ENCODE measurements at regions not wholly inside any gene's neighbourhood (a gene's known extent, or its start where the extent isn't known, plus 50 kb on each side); places are given as distances from the start of the nearest gene placed in this dataset.

DNA sequence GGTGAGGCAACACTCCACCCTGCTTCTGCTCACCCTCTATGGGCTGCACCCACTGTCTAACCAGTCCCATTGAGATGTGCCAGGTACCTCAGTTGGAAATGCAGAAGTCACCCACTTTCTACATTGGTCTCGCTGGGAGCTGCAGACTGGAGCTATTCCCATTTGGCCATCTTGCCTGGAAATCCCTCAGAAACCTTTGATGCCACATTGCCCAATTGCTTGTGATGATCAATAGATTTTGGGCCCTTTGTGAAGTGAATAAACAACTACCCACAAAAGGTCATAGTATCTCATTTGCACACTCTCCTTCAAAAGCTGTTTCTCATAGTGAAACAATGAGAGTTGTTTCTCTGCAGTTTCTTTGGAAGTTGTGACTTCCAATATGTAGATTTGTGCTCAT lies 742.9 kb downstream of the INHBA start:
- ChIA-PET CTCF (no interaction called here), POLR2A (no interaction called here)
- no peak overlapping the region for H3K4me3 Mint-ChIP-seq
- H3K27me3 Mint-ChIP-seq, result no peaks in the 10 kb centered on the region
- no peaks in the 10 kb centered on the region for H3K9me3 Mint-ChIP-seq
- H3K4me1 Mint-ChIP-seq, result no peaks in the 10 kb centered on the region
- TF ChIP-seq, protein P1, sequence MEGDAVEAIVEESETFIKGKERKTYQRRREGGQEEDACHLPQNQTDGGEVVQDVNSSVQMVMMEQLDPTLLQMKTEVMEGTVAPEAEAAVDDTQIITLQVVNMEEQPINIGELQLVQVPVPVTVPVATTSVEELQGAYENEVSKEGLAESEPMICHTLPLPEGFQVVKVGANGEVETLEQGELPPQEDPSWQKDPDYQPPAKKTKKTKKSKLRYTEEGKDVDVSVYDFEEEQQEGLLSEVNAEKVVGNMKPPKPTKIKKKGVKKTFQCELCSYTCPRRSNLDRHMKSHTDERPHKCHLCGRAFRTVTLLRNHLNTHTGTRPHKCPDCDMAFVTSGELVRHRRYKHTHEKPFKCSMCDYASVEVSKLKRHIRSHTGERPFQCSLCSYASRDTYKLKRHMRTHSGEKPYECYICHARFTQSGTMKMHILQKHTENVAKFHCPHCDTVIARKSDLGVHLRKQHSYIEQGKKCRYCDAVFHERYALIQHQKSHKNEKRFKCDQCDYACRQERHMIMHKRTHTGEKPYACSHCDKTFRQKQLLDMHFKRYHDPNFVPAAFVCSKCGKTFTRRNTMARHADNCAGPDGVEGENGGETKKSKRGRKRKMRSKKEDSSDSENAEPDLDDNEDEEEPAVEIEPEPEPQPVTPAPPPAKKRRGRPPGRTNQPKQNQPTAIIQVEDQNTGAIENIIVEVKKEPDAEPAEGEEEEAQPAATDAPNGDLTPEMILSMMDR (IDR thresholded peaks at IDR 0.05), result no peak
- H3K36me3 Mint-ChIP-seq (ENCODE audit: low read depth), result no peaks in the 10 kb centered on the region
- no peak for ATAC-seq (ENCODE audit: low read depth)
- no peak overlapping the region for H3K27ac Mint-ChIP-seq
- intact Hi-C loops (cut with micrococcal nuclease), result no loop called here
- DNase-seq, result no peak

DNA sequence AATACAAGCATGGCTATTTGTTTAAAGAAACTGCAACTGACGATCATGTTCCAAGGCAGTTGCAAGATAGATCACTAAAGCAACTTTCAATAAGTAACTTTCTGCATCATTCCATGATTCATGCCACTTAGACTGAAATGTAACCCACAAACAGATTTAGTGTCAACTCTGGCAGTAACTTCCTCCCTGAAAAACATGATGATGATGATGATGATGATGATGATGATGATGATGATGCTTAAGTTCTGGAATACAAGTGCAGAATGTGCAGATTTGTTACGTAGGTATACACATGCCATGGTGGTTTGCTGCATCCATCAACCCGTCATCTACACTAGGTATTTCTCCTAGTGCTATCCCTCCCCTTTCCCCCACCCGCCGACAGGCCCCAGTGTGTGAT lies 754.7 kb downstream of the INHBA start:
- DNase-seq, result no peak
- no peak overlapping the region for H3K27ac Mint-ChIP-seq
- POLR2A ChIA-PET, result no interaction called here
- no peaks in the 10 kb centered on the region for H3K36me3 Mint-ChIP-seq (ENCODE audit: low read depth)
- peaks cover 5% of the 10 kb centered on the region for H3K27me3 Mint-ChIP-seq
- TF ChIP-seq, protein P1 (IDR thresholded peaks at IDR 0.05), result no peak
- H3K4me1 Mint-ChIP-seq, result no peaks in the 10 kb centered on the region
- no peak for ATAC-seq (ENCODE audit: low read depth)
- intact Hi-C loops (cut with micrococcal nuclease), result no loop called here
- CTCF ChIA-PET, result no interaction called here
- no peak overlapping the region for H3K4me3 Mint-ChIP-seq
- peaks cover 24% of the 10 kb centered on the region for H3K9me3 Mint-ChIP-seq

DNA sequence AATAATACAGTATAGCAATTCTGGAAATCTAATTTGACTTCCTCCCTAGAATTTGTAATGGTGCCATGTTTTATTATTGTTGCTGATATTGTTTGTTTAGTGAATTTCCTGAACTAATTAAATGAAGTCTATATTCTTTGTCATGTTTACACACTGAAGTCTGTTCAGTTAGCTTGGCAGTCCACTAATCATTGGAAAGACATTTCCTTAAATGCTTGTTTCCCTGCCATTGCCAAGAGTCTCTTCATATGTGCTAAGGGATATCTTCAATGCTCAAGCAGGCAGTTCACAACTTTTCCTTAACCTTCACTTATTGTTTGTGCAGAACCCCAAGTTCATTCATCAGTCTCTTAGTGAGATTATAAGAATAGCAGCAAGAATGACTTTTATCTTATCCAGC lies 755.3 kb downstream of the INHBA start:
- H3K27ac Mint-ChIP-seq, result no peak overlapping the region
- TF ChIP-seq, protein P1 (IDR thresholded peaks at IDR 0.05), result no peak
- no peak overlapping the region for H3K4me3 Mint-ChIP-seq
- peaks cover 22% of the 10 kb centered on the region for H3K9me3 Mint-ChIP-seq
- H3K4me1 Mint-ChIP-seq, result no peaks in the 10 kb centered on the region
- ChIA-PET CTCF (no interaction called here), POLR2A (no interaction called here)
- H3K27me3 Mint-ChIP-seq, result no peaks in the 10 kb centered on the region
- intact Hi-C loops (cut with micrococcal nuclease), result no loop called here
- ATAC-seq (ENCODE audit: low read depth) (no peak), DNase-seq (no peak)
- no peaks in the 10 kb centered on the region for H3K36me3 Mint-ChIP-seq (ENCODE audit: low read depth)

DNA sequence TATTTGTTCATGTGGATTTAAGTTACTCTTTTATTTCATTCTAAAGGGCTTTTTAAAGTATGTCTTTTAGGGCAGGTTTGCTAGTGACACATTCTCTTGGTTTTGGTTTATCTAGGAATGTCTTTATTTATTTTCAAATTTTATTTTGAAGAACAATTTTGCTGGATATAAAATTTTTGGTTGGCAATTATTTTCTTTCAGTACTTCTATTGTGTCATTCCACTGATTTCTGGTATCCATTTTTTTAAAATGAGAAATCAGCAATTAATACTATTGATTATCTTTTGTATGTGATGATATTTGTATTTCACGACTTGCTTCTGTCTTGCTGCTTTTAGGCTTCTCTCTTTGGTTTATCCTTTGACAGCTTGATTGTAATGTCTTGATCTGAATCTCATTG lies 756.3 kb downstream of the INHBA start:
- ChIA-PET POLR2A (no interaction called here), CTCF (no interaction called here)
- DNase-seq (no peak), ATAC-seq (ENCODE audit: low read depth) (no peak)
- H3K4me1 Mint-ChIP-seq, result no peaks in the 10 kb centered on the region
- TF ChIP-seq, protein P1 (IDR thresholded peaks at IDR 0.05), result no peak
- peaks cover 19% of the 10 kb centered on the region for H3K9me3 Mint-ChIP-seq
- no peaks in the 10 kb centered on the region for H3K36me3 Mint-ChIP-seq (ENCODE audit: low read depth)
- H3K4me3 Mint-ChIP-seq, result no peak overlapping the region
- intact Hi-C loops (cut with micrococcal nuclease), result no loop called here
- H3K27ac Mint-ChIP-seq, result no peak overlapping the region
- H3K27me3 Mint-ChIP-seq, result no peaks in the 10 kb centered on the region

DNA sequence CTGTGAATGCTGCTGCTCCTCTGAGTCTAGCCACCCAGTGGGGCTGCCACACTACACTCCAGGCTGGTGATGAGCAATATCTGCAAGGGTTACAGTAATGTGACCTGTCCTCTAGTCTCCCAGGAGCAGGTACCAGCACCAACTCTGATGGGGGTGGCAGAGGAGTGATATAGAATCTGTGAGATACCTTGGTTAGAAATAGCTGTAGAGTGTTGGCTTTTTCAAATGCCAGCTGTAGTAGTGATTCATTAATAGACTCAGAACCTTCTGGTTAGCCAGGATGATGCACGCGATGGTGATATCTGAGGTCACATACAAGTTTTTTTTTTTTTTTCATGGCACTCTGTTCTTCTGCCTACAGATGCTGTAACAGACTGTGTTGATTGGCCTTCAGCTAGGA lies 757.1 kb downstream of the INHBA start:
- TF ChIP-seq, protein P1 (IDR thresholded peaks at IDR 0.05), result no peak
- intact Hi-C loops (cut with micrococcal nuclease), result no loop called here
- no peak for ATAC-seq (ENCODE audit: low read depth)
- no peak overlapping the region for H3K4me3 Mint-ChIP-seq
- no peaks in the 10 kb centered on the region for H3K36me3 Mint-ChIP-seq (ENCODE audit: low read depth)
- no peak overlapping the region for H3K27ac Mint-ChIP-seq
- no peak for DNase-seq
- no peaks in the 10 kb centered on the region for H3K4me1 Mint-ChIP-seq
- ChIA-PET POLR2A (no interaction called here), CTCF (no interaction called here)
- no peaks in the 10 kb centered on the region for H3K27me3 Mint-ChIP-seq
- peaks cover 19% of the 10 kb centered on the region for H3K9me3 Mint-ChIP-seq
